Gastroesophageal sphincter (tissue), 4 donors: ENCODE measurements at regions not wholly inside any gene's neighbourhood (a gene's known extent, or its start where the extent isn't known, plus 50 kb on each side); places are given as distances from the start of the nearest gene placed in this dataset.

Experiments
- ATAC-seq: fragments of 150-250 bp; one replicate; pipeline ENCODE4 v1.9.1; 2016; ENCODE audit warnings: mild to moderate bottlenecking, moderate library complexity
- H3K27ac ChIP-seq, 4 donors: fragments of 200-600 bp; sonication (generic) in 3 of 4; 1 replicate in 3 of 4; 2 replicates in 1 of 4; pipeline ENCODE4 v1.5.1; 2016 to 2019
- H3K27me3 ChIP-seq: fragments of 200-600 bp; sonication (generic); one replicate; pipeline ENCODE4 v1.5.1; 2019
- H3K36me3 ChIP-seq, 2 donors: fragments of 200-600 bp; sonication (generic); one replicate each; pipeline ENCODE4 v1.5.1; 2019; ENCODE audit warnings: control low read depth in 1 of 2
- H3K4me1 ChIP-seq, 3 donors: fragments of 200-600 bp; sonication (generic); 1 replicate in 2 of 3; 2 replicates in 1 of 3; pipeline ENCODE4 v1.5.1; 2016 to 2019; ENCODE audit warnings: control low read depth in 2 of 3
- H3K4me3 ChIP-seq, 2 donors: fragments of 200-600 bp; sonication (generic); one replicate each; pipeline ENCODE4 v1.5.1; 2019; ENCODE audit warnings: mild to moderate bottlenecking in 1 of 2, moderate library complexity in 1 of 2
- H3K9me3 ChIP-seq, 3 donors: fragments of 200-600 bp; sonication (generic); one replicate each; pipeline ENCODE4 v1.5.1; 2017 to 2019; ENCODE audit warnings: control low read depth in 2 of 3
- EP300 ChIP-seq: sonication (generic); formaldehyde crosslinking; IDR thresholded peaks from one replicate; pipeline ENCODE4 v1.6.1; 2017; ENCODE audit warnings: antibody characterized with exemption, mild to moderate bottlenecking
- POLR2A ChIP-seq, 2 donors: fragments of 450-650 bp; IDR thresholded peaks; one replicate each; pipeline ENCODE4 v1.6.1; 2017; ENCODE audit warnings: antibody characterized with exemption in 2 of 2, mild to moderate bottlenecking in 2 of 2, moderate library complexity in 1 of 2
- POLR2AphosphoS5 ChIP-seq: sonication (generic); formaldehyde crosslinking; IDR thresholded peaks from one replicate; pipeline ENCODE4 v1.6.1; 2017; ENCODE audit warnings: antibody characterized with exemption
- WGBS, 2 donors: methylation state at CpG; one replicate each; pipeline ENCODE4 v1.1.5; 2018; ENCODE audit warnings: low coverage in 1 of 2; 5-methylcytosine and 5-hydroxymethylcytosine counted together
- TF ChIP-seq, protein P1 (sequence below), 4 experiments: fragments of 200-600 bp in 2 of 4; fragments of 450-650 bp in 2 of 4; sonication (generic) in 1 of 4; IDR thresholded peaks; one replicate each; pipeline ENCODE4 v1.5.1; 2017 to 2019; ENCODE audit warnings: antibody characterized with exemption in 4 of 4, mild to moderate bottlenecking in 2 of 4, moderate library complexity in 2 of 4

- Histone ChIP-seq H3K36me3 (no peaks in the 10 kb centered on the region), H3K27ac (no peak overlapping the region), H3K9me3 (no peaks in the 10 kb centered on the region), H3K4me3 (no peak overlapping the region), H3K27me3 (no peaks in the 10 kb centered on the region), H3K4me1 (no peaks in the 10 kb centered on the region)
- TF ChIP-seq EP300 (no peak), POLR2A (IDR thresholded peaks at IDR 0.05) (no peak), POLR2AphosphoS5 (no peak)
- TF ChIP-seq, protein P1, sequence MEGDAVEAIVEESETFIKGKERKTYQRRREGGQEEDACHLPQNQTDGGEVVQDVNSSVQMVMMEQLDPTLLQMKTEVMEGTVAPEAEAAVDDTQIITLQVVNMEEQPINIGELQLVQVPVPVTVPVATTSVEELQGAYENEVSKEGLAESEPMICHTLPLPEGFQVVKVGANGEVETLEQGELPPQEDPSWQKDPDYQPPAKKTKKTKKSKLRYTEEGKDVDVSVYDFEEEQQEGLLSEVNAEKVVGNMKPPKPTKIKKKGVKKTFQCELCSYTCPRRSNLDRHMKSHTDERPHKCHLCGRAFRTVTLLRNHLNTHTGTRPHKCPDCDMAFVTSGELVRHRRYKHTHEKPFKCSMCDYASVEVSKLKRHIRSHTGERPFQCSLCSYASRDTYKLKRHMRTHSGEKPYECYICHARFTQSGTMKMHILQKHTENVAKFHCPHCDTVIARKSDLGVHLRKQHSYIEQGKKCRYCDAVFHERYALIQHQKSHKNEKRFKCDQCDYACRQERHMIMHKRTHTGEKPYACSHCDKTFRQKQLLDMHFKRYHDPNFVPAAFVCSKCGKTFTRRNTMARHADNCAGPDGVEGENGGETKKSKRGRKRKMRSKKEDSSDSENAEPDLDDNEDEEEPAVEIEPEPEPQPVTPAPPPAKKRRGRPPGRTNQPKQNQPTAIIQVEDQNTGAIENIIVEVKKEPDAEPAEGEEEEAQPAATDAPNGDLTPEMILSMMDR (IDR thresholded peaks at IDR 0.05) = no peak
- ATAC-seq = no peak
- WGBS, 2 donors = 36 to 65% methylated on average over 2 to 5 of the region's 5 CpGs
Observed at GRCh38 chr3:187986514-187986934, 167.4 kb upstream of the LPP start.

DNA sequence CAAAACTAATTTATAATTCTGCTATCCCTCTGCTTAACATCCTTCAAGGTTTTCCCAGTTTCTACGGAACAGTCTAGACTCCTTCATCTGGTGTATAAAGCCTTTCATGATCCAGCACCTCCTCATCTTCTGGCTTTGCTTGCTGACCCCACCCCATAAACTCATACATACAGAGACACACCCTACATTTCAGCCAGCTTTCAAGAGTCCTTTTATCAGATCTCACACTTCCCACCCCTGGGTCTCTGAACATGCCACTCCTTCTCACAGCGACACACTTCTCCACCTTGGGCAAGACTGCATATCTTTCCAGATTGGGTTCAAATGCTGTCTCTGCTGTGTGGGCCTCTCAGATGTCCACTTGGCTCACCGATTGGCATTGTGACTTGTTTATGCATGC lies 166.8 kb upstream of the LPP start:
- Histone ChIP-seq H3K36me3 (no peaks in the 10 kb centered on the region), H3K9me3 (no peaks in the 10 kb centered on the region), H3K27ac (no peak overlapping the region), H3K4me3 (no peak overlapping the region), H3K4me1 (no peaks in the 10 kb centered on the region), H3K27me3 (no peaks in the 10 kb centered on the region)
- 89 to 90% methylated on average over 1 to 3 of the region's 3 CpGs for WGBS, 2 donors
- ATAC-seq = no peak
- TF ChIP-seq POLR2AphosphoS5 (no peak), POLR2A (IDR thresholded peaks at IDR 0.05) (no peak), EP300 (no peak)
- TF ChIP-seq, protein P1 (IDR thresholded peaks at IDR 0.05) = no peak

DNA sequence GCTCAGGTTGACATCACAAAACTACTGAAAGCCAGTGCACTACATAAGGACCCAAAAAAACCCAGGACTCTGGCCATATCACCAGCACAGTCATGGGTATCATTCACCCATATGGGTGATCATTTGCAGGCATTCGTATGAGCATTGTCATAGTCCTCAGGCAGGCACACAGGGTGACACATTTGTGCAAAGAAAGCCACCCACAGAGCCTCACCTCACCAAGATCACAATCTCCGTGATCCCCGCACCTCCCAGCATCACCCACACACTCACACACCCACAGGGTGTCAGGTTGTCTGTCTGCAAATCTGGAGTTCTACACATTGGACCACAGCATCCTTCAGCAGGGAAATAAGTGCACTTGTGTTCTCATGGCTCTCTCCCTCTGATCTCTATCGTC lies 166.0 kb upstream of the LPP start:
- TF ChIP-seq, protein P1 (IDR thresholded peaks at IDR 0.05) = no peak
- TF ChIP-seq POLR2A (IDR thresholded peaks at IDR 0.05) (no peak), EP300 (no peak), POLR2AphosphoS5 (no peak)

GRCh38 chr3:187989575-187990153 lies 164.3 kb upstream of the LPP start:
- no peak for ATAC-seq
- Histone ChIP-seq H3K27me3 (no peaks in the 10 kb centered on the region), H3K4me3 (no peak overlapping the region), H3K9me3 (no peaks in the 10 kb centered on the region), H3K36me3 (no peaks in the 10 kb centered on the region), H3K27ac (no peak overlapping the region), H3K4me1 (no peaks in the 10 kb centered on the region)
- no peak for TF ChIP-seq EP300
- 69 to 74% methylated on average over 5 to 8 of the region's 10 CpGs for WGBS, 2 donors

More for the DNA sequence above, 166.0 kb upstream of the LPP start:
- no peaks in the 10 kb centered on the region for H3K9me3 ChIP-seq
- no peak overlapping the region for H3K4me3 ChIP-seq
- H3K27me3 ChIP-seq = no peaks in the 10 kb centered on the region
- no peak overlapping the region for H3K27ac ChIP-seq
- H3K36me3 ChIP-seq = no peaks in the 10 kb centered on the region
- no peak for ATAC-seq
- 71 to 89% methylated on average over 1 to 3 of the region's 4 CpGs for WGBS, 2 donors
- no peaks in the 10 kb centered on the region for H3K4me1 ChIP-seq

GRCh38 chr3:187992609-187993008 lies 161.3 kb upstream of the LPP start:
- no peak for TF ChIP-seq POLR2A (IDR thresholded peaks at IDR 0.05)
- no peak for TF ChIP-seq EP300
- TF ChIP-seq, protein P1 (IDR thresholded peaks at IDR 0.05) = no peak
- no peak for TF ChIP-seq POLR2AphosphoS5
- H3K4me1 ChIP-seq = no peaks in the 10 kb centered on the region
- H3K9me3 ChIP-seq = no peaks in the 10 kb centered on the region
- H3K27me3 ChIP-seq = no peaks in the 10 kb centered on the region
- no peak overlapping the region for H3K4me3 ChIP-seq
- H3K36me3 ChIP-seq = no peaks in the 10 kb centered on the region
- no peak for ATAC-seq
- H3K27ac ChIP-seq = no peak overlapping the region
